ENCODE measurements at regions not wholly inside any gene's neighbourhood (a gene's known extent, or its start where the extent isn't known, plus 50 kb on each side); places are given as distances from the start of the nearest gene placed in this dataset.

GRCh38 chr3:69648126-69648525 lies 91.1 kb upstream of the MITF start:
- Mint-ChIP-seq H3K9me3 (no peaks in the 10 kb centered on the region), H3K4me3 (no peak overlapping the region), H3K4me1 (0 out of 2 replicates have a peak, but pooled peaks cover 7% of the 10 kb centered on the region), H3K27me3 (ENCODE audit: low read depth) (no peaks in the 10 kb centered on the region), H3K27ac (no peak overlapping the region), H3K36me3 (no peaks in the 10 kb centered on the region)
- ATAC-seq (no peak), DNase-seq (ENCODE audit: low spot score) (no peak)
- TF ChIP-seq CREM (CRISPR knock-in tag; IDR thresholded peaks at IDR 0.05): no peak
- ChIA-PET CTCF (no interaction called here), POLR2A (interaction anchor here (0.5 to 0.6 kb wide), 2 partner anchors 352 to 465 kb away, joined by 3 to 5 read pairs; no protein-coding TSS in a partner anchor)

- POLR2A ChIA-PET: interaction anchor here (0.5 kb wide), 1 partner anchor 464 kb away, joined by 5 read pairs; no protein-coding TSS in a partner anchor
- Mint-ChIP-seq H3K36me3 (no peaks in the 10 kb centered on the region), H3K27ac (no peak overlapping the region)
Measured at GRCh38 chr3:69647511-69648110, 91.7 kb upstream of the MITF start.

GRCh38 chr3:69647081-69647480 lies 92.2 kb upstream of the MITF start:
- H3K4me3 Mint-ChIP-seq: no peak overlapping the region

More at GRCh38 chr3:69647511-69648110, 91.7 kb upstream of the MITF start:
- CTCF ChIA-PET: no interaction called here
- no peak for TF ChIP-seq ZNF416 (CRISPR knock-in tag; IDR thresholded peaks at IDR 0.05)
- TF ChIP-seq, protein P1, sequence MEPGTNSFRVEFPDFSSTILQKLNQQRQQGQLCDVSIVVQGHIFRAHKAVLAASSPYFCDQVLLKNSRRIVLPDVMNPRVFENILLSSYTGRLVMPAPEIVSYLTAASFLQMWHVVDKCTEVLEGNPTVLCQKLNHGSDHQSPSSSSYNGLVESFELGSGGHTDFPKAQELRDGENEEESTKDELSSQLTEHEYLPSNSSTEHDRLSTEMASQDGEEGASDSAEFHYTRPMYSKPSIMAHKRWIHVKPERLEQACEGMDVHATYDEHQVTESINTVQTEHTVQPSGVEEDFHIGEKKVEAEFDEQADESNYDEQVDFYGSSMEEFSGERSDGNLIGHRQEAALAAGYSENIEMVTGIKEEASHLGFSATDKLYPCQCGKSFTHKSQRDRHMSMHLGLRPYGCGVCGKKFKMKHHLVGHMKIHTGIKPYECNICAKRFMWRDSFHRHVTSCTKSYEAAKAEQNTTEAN (CRISPR knock-in tag; IDR thresholded peaks at IDR 0.05): no peak
- TF ChIP-seq ESRRA (CRISPR knock-in tag; IDR thresholded peaks at IDR 0.05; ENCODE audit: borderline replicate concordance): no peak
- TF ChIP-seq ATF1 (CRISPR knock-in tag; IDR thresholded peaks at IDR 0.05): no peak
- TF ChIP-seq EMX1 (CRISPR knock-in tag; IDR thresholded peaks at IDR 0.05): no peak
- TF ChIP-seq HMGA2 (CRISPR knock-in tag; IDR thresholded peaks at IDR 0.05): no peak
- no peak for TF ChIP-seq JUN (CRISPR knock-in tag; IDR thresholded peaks at IDR 0.05)
- TF ChIP-seq FOXP1 (CRISPR knock-in tag; IDR thresholded peaks at IDR 0.05; ENCODE audit: borderline replicate concordance): no peak
- TF ChIP-seq ELF4 (CRISPR knock-in tag; IDR thresholded peaks at IDR 0.05; ENCODE audit: low read depth): no peak
- no peak for TF ChIP-seq MXD4 (CRISPR knock-in tag; IDR thresholded peaks at IDR 0.05; ENCODE audit: borderline replicate concordance)
- TF ChIP-seq CBFB (CRISPR knock-in tag; IDR thresholded peaks at IDR 0.05; ENCODE audit: low read depth): no peak
- Mint-ChIP-seq H3K4me3 (no peak overlapping the region), H3K9me3 (no peaks in the 10 kb centered on the region), H3K4me1 (0 out of 2 replicates have a peak, but pooled peaks cover 7% of the 10 kb centered on the region), H3K27me3 (ENCODE audit: low read depth) (no peaks in the 10 kb centered on the region)
- ATAC-seq: no peak
- DNase-seq (ENCODE audit: low spot score): no peak

More at GRCh38 chr3:69647081-69647480, 92.2 kb upstream of the MITF start:
- TF ChIP-seq NFATC4 (CRISPR knock-in tag; IDR thresholded peaks at IDR 0.05) (no peak), FOXP1 (CRISPR knock-in tag; IDR thresholded peaks at IDR 0.05; ENCODE audit: borderline replicate concordance) (no peak), ATF1 (CRISPR knock-in tag; IDR thresholded peaks at IDR 0.05) (no peak), E2F5 (CRISPR knock-in tag; IDR thresholded peaks at IDR 0.05) (no peak), IRF1 (CRISPR knock-in tag; IDR thresholded peaks at IDR 0.05) (no peak), E2F4 (CRISPR knock-in tag; IDR thresholded peaks at IDR 0.05; ENCODE audit: borderline replicate concordance, low read depth) (no peak), NR1H2 (CRISPR knock-in tag; IDR thresholded peaks at IDR 0.05) (no peak), MYBL2 (CRISPR knock-in tag; IDR thresholded peaks at IDR 0.05) (no peak), NR2C2 (CRISPR knock-in tag; IDR thresholded peaks at IDR 0.05) (no peak), HMGXB4 (CRISPR knock-in tag; IDR thresholded peaks at IDR 0.05) (no peak), CREB1 (CRISPR knock-in tag; IDR thresholded peaks at IDR 0.05) (no peak), IRF2 (CRISPR knock-in tag; IDR thresholded peaks at IDR 0.05; ENCODE audit: borderline replicate concordance, low read depth) (no peak), ZNF219 (CRISPR knock-in tag; IDR thresholded peaks at IDR 0.05; ENCODE audit: borderline replicate concordance) (no peak), TP53 (CRISPR knock-in tag; IDR thresholded peaks at IDR 0.05) (no peak)
- TF ChIP-seq, protein P2, sequence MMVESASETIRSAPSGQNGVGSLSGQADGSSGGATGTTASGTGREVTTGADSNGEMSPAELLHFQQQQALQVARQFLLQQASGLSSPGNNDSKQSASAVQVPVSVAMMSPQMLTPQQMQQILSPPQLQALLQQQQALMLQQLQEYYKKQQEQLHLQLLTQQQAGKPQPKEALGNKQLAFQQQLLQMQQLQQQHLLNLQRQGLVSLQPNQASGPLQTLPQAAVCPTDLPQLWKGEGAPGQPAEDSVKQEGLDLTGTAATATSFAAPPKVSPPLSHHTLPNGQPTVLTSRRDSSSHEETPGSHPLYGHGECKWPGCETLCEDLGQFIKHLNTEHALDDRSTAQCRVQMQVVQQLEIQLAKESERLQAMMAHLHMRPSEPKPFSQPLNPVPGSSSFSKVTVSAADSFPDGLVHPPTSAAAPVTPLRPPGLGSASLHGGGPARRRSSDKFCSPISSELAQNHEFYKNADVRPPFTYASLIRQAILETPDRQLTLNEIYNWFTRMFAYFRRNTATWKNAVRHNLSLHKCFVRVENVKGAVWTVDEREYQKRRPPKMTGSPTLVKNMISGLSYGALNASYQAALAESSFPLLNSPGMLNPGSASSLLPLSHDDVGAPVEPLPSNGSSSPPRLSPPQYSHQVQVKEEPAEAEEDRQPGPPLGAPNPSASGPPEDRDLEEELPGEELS (CRISPR knock-in tag; IDR thresholded peaks at IDR 0.05): no peak
- TF ChIP-seq, protein P1 (CRISPR knock-in tag; IDR thresholded peaks at IDR 0.05): no peak
- POLR2A ChIA-PET: no interaction called here
- ATAC-seq (no peak), DNase-seq (ENCODE audit: low spot score) (no peak)
- CTCF ChIA-PET: no interaction called here
- Mint-ChIP-seq H3K4me1 (0 out of 2 replicates have a peak, but pooled peaks cover 7% of the 10 kb centered on the region), H3K27me3 (ENCODE audit: low read depth) (no peaks in the 10 kb centered on the region), H3K36me3 (no peaks in the 10 kb centered on the region), H3K9me3 (no peaks in the 10 kb centered on the region), H3K27ac (no peak overlapping the region)

All from WTC11 (cell line).